ENCODE measurements at regions not wholly inside any gene's neighbourhood (a gene's known extent, or its start where the extent isn't known, plus 50 kb on each side); places are given as distances from the start of the nearest gene placed in this dataset.

GRCh38 chr3:96750094-96750767 is 64.2 kb upstream of the EPHA6 start:
- TF ChIP-seq CTCF (IDR thresholded peaks at IDR 0.05; ENCODE audit: insufficient read depth, low read depth, low read length), result no peak
- TF ChIP-seq EZH2 (IDR thresholded peaks at IDR 0.05; ENCODE audit: insufficient read depth, low read length), result no peak

Measured in astrocyte (in vitro differentiated cells and primary cell).